ENCODE measurements at regions not wholly inside any gene's neighbourhood (a gene's known extent, or its start where the extent isn't known, plus 50 kb on each side); places are given as distances from the start of the nearest gene placed in this dataset.

DNA sequence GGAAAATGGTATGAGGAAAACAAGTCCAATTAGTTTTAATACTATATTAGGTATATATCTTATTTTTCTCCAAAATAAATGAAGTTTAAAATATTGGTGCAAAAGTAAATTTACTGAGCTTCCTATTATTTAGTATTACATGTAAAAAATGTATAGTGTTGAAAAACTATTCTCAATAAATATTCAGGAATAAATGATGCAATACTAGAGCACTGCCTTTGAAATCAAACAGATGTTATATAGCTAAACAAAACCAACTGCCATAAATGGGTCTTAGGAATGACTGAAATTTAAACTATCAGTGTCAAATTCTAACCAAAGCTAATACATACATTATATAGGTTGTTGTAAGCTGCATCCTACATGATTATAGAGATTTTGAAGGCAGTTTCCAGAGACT is 1434.0 kb upstream of the LRRTM3 start:
- DNase-seq = no peak

DNA sequence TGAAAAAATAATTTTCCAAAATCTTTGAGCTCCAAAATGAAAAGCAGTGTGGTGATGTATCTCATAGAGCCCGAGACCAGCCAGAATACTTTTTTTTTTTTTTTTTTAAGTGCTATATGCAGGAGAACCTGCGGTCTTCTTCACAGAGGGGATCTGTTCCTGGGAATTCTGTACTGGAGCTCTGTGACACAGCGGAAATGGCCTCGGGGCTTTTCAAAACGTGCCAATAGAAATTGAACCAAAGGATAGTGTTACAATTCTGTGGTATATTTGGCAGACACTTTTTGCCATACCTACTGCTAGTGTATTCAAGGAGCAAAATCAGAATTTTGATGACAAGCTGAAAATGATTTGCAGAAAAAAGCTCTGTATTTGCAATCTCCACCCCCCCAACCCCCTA is 1429.3 kb upstream of the LRRTM3 start:
- DNase-seq = no peak

GRCh38 chr10:65497837-65498236 is 1428.0 kb upstream of the LRRTM3 start:
- DNase-seq = no peak

DNA sequence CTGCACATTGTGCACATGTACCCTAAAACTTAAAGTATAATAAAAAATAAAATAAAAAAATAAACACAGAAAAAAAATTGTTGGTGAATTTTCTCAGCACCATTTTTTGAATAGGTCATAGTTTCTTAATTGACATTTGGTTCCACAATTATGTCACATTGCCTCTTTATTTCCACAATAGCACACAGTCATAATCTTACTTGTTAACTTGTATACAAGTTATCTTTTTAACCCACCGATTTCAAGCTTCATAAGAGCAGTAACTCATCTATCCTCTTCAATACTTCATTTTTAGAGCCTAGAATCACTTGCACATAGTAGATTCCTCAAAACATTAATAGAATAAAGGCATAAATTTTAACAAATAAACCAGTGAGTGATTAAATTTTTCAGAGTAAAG is 1425.1 kb upstream of the LRRTM3 start:
- no peak for DNase-seq

DNA sequence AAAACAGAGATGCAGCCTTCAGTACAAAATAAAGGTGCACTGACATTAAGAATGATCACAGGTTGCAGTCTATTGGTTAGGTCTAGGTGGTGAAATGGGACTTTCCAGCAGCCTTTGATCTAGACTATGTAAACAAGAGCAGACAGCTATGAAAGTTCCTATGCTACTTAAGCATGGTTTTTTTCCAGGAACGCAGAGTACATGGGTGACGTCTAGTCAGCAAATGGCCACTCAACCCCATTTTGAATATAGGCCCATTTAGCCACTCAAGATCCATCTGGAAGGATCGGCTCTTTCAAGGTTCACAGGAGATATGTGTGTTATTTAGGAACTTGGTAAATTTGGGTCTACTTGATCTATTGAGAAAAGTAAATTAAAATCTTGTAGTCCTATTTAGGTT is 1424.6 kb upstream of the LRRTM3 start:
- peak; percentile 50 for DNase-seq

DNA sequence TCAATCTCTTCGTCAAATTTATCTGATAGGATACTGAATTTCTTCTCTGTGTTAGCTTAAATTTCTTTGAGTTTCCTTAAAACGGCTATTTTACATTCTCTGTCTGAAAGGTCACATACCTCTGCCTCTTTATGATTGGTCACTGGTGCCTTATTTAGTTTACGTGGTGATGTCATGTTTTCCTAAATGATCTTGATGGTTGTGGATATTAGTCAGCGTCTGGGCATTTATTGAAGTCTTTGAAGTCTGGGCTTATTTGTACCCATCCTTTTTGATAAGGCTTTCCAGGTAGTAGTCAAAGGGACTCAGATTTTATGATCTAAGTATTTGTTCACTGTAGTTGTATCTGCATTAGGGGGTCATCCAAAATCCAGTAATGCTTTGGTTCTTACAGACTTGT is 1407.5 kb upstream of the LRRTM3 start:
- no peak for DNase-seq

GRCh38 chr10:65528986-65529385 is 1396.8 kb upstream of the LRRTM3 start:
- no peak for DNase-seq

- DNase-seq = no peak
Measured at GRCh38 chr10:65531545-65531944, 1394.3 kb upstream of the LRRTM3 start.

DNA sequence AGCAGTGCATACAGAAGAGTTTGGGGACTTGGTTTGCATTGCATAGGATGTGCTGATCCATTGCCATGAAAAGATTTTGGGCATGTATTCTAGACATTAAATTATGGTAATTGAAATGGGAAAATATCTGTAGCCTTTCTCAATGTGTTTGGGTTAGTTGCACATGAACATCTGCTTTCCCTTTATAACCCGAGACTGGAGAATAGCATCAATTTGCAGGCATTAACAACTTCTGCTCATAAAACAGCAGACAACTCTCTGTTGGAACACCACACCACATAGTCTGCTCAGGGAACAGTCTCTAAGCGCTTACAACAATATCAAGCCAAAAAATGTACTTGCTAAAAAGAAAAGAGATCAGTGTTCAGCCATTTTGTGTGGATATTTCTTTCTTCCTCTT is 1391.1 kb upstream of the LRRTM3 start:
- no peak for DNase-seq

DNA sequence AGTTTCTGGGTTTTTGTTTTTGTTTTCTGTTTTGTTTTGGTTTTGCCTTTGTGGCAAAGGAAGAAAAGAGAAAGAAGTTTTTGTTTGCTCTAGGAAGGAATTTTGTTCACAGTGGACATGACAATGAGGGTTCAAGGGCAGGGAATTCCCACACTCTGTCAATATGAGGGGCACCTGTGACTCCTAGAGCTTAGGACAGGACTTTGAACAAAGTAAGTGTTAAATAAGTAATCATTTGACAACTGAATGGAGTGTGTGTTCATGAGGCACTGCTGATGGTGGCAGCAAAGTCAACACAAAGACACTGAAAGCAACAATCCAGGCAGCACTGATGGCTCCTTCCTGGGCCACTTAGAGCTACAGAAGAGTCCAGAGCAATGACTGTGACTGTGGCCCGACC is 1381.1 kb upstream of the LRRTM3 start:
- no peak for DNase-seq

DNA sequence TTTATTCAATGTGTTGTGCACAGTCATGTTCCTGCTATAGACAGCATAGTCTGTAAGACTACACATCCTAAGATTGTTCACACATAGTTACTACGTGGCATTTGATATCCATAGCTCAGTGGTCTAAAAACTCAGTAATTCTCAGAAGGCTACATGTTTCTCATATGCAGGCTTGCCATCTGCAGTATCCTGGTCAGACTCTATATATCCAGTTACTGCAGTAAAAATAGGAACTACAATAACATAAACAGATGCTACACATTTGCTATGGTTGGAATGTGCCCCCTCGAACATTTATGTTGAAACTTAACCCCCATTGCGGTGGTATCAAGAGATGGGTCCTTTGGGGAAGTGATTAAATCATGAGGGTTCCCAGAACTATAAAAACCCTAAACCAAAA is 1377.8 kb upstream of the LRRTM3 start:
- DNase-seq = no peak

GRCh38 chr10:65550761-65551160 is 1375.1 kb upstream of the LRRTM3 start:
- DNase-seq = no peak

- no peak for DNase-seq
Measured at GRCh38 chr10:65555192-65555591, 1370.6 kb upstream of the LRRTM3 start.

GRCh38 chr10:65556006-65556405 is 1369.8 kb upstream of the LRRTM3 start:
- DNase-seq = no peak

- no peak for DNase-seq
Measured at GRCh38 chr10:65559369-65559768, 1366.5 kb upstream of the LRRTM3 start.

DNA sequence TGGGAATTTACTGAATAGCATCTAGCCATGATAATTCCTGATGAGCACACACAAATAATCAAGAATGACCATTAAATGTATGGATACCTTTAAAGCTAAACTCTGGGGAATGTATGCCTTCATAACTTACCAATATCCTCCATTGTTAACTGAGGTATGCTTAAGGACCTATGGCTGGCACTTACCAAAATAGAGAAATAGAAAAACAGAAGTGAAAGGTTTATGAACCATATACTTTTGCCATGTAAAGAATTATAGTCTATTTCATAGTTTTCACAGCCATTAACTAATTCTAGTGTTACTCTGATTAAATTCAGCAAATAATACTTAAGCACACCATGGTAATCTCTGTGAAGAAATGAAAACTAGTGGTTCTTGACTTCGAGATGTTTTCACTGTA is 1360.6 kb upstream of the LRRTM3 start:
- DNase-seq = no peak

- DNase-seq = no peak
Measured at GRCh38 chr10:65566906-65567305, 1358.9 kb upstream of the LRRTM3 start.

DNA sequence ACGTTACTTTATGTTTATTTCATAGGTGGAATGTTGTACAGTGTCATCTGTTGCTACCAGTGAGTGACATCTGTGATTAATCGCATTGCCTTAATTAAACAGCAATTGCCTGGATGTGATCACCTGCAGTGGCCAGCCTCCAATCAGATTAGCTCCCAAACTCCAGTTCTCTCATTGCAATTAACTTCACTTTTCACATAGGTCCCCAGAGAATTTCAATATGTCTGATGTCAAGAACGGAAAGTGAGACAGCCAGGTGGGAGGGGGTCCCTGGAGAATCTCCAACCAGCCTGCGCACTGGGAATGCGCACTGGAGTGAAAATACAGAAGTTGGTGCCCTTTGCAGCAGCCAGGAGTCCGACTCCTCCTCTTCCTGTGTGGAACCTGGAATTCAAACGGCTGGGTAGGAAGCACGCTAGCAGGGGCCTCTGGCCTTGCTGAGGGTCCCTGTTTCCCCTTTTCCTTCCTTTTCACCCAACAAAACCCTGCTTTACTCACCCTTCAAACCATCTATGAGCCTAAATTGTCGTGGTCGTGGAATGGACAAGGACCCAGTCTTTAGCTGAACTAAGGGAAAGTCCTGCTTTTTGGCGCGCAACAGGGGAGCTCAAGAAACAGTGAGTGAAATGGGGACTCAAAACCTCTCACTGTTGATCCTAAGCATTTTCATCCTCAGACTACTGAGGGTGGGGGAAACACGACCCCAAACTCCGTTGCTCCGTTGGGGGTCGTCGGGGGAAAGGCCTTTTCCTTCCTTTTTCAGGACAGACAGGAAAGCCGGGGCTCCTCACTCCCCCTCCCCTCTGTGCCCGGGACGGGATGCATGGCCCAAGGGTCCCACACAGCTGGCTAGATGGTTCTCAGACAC is 1355.5 kb upstream of the LRRTM3 start:
- DNase-seq = no peak

DNA sequence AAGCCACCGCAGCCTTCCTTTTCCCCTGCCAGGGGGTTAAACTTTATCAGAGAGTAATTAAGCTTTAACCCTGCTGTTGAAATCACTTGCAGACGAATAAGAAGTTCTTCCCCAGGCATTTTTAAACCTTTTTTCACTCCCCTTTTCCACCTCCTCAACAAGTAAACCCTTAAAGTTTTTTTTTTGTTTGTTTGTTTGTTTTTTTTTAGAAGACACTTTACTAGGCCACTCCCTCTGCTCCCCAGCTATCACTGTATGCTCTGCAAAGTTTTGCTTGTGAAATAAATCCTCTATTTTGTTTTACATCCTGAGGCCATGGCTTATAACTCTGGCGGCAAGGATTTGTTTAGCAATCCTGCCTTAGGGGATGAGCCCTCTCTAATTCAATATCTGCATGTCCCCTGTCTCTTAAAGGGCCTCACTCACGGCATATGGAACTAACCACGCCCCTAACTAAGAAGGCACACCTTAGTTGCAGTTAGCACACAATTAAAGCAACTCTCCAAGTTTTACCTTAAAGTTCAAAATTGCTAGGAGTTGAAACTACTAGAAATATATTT is 1354.7 kb upstream of the LRRTM3 start:
- no peak for DNase-seq

GRCh38 chr10:65581426-65582026 is 1344.3 kb upstream of the LRRTM3 start:
- no peak for DNase-seq

DNA sequence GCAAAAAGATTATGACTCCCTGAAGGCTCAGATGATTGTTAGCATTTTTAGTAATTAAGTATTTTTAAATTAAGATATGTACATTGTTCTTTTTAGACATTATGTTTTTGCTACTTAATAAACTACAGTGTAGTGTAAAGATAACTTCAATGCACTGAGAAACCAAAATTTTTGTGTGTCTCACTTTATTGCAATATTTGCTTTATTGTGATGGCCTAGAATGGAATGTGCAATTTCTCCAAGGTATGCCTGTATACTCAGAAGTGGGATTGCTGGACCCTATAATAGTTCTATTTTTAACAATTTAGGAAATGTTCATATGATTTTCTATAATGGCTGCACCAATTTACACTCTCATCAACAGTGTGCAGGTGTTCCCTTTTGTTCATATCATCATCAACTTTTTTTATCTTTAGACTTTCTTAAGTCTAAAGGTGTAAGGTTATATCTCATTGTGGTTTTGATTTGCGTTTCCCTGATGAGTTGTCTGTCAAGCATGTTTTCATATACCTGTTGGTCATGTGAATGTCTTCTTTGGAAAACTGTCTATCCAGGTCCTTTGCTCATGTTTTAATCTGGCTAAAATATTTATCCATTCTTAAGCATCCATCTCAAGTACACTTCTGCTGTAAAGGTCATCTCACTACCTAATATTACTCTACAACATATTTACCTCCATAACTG is 1323.5 kb upstream of the LRRTM3 start:
- no peak for DNase-seq

DNA sequence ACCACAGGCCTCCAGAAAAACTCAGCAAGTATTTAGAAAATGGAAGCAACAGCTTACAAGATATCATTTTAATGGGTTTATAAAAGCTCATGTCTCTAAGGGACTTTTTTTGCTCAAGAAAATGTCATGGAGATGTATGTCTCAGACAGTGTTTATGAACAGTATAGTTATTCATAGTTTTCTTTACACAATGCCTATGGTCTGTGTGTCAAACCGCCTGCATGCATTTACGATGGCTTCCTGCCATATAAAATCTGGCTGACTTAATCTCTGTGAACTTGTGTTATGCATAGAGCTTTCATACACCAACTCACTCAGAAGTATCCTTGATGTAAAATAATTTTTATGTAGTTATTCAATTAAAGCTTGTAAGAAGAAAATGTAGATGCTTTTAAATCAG is 1314.2 kb upstream of the LRRTM3 start:
- no peak for DNase-seq

- DNase-seq = no peak
Measured at GRCh38 chr10:65614956-65615565, 1310.8 kb upstream of the LRRTM3 start.

All from CD4-positive, alpha-beta T cell treated with Interleukin-10 for 1 hour (primary cell).